ENCODE measurements at regions not wholly inside any gene's neighbourhood (a gene's known extent, or its start where the extent isn't known, plus 50 kb on each side); places are given as distances from the start of the nearest gene placed in this dataset.

- no peak for TF ChIP-seq CTCF (IDR thresholded peaks at IDR 0.05)
- no peak for TF ChIP-seq POLR2A (IDR thresholded peaks at IDR 0.05)
These were observed 363.1 kb upstream of the HS3ST1 start for GRCh38 chr4:11791797-11792196.

Data from heart left ventricle (tissue), 13 donors.